NCI-H128 (cell line): ENCODE measurements at regions not wholly inside any gene's neighbourhood (a gene's known extent, or its start where the extent isn't known, plus 50 kb on each side); places are given as distances from the start of the nearest gene placed in this dataset.

ENCODE experiments used
- DNase-seq: peaks from one replicate; lab custom pipeline; 2025; ENCODE audit not compliant: unreplicated experiment; lab: John Stamatoyannopoulos, UW

DNA sequence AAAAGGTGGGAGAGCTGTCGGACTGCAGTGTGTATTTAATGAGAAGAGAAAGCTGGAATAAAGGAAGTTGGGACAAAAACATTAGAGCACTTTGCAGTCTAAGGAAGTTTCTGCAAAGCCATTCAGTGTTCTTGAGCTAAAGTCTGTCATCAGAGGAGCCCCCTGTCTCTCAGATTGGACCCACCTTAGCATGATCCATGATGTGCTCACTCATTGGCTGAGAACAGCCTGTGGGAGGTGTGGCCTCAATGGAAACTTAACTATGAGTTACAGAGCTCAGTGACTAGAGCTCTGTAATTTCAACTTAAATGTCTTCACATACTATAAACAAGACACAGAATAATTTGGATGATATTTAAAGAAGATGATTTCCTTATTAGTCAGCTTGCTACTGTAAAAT is 437.0 kb downstream of the BTBD3 start:
- DNase-seq, result no peak

DNA sequence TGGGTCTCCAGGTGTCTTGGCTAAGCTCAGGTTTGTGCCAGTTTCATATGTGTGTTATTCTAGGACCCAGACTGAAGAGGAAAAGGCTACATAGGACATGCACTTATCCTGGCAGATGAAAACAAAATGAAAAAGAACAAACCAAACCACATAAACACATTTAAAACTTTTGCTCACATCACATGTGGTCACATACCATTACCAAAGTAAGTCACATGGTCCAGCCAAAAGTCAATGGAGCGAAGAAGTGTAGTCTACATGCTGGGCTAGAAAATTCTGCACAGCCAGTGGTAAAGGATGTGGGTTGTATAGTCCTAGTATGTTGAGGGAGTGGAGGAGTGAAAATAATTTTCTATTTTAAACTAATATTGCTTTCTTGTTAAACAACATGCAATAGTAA is 437.5 kb downstream of the BTBD3 start:
- no peak for DNase-seq

DNA sequence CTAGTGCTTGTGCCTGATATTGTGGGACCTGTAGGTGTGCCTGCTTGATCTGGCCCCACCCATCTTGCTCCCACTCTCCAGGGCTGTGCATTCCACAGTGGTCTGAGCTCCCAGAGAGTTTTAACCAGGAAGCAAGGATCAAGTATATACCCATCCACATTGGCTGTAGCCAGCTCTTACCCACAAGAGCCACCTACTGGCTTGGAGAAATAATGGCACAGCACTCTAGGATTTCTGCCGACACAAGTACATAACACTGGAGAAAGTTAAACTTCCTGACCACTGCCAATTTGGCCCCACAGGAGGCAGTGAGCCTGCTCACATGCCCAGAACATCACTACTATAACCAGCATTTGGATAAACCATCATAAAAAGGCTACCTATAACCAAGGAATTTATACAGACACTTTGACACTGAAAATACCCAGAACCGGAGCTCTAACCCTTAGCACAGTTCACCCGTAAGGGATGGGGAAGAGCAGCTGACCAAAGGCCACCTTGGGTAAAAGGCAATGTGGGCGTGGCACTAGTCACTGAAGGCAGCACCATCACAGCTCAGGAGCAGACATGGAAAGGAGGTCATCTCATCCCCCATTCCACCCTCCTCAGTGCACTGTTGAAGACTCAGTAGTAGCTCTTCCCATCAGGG is 440.4 kb downstream of the BTBD3 start:
- no peak for DNase-seq

DNA sequence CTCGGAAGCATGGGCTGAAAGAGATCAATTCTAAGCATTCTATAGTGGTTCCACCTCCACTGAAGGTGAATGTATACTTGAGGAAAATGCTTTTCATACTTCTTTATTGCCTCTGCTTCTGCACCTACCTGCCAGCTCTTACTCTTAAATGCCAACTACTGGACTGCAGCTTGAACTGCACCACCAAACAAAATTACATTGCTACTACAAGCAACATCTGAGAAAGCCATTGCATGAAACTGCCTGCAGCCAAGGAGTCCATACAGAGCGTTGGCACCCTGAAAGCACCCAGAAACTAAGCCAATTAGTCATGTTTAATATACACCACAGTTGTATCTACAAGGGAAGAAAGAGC is 440.9 kb downstream of the BTBD3 start:
- no peak for DNase-seq

DNA sequence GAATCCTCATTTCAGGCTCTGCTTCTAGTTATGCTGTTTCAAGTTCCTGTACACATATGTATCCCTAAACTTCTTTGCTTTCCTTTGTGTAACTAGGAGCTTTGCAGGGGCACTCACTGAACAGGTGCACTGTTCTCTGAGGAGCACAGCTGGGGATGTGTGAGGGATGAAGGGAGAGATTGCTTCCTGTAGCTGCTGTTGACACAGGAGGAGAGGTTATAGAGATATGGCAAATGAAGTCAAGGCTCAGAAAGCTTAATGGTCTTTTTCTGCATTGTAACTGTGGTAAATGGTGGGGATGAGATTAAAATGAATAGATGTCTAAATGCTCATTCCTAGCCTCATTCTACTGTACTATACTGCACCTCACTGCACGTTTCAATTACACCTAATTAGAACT is 454.3 kb downstream of the BTBD3 start:
- peak; percentile 26 for DNase-seq

DNA sequence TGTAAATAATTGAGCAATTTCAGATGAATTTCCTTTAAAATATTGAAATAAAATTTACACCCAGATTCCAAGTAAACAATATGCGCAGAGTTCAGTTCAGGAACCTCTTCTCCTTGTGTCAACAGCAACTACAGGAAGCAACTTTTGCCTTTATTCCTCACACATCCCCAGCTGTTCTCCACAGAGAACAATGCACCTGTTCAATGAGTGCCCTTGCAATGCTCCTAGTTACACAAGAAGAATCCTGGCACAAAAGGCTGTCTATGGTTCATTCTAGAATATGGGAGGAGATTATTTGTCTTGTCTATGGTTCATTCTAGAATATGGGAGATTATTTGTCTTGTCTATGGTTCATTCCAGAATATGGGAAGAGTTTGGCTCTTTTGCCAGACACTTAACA is 454.9 kb downstream of the BTBD3 start:
- no peak for DNase-seq

DNA sequence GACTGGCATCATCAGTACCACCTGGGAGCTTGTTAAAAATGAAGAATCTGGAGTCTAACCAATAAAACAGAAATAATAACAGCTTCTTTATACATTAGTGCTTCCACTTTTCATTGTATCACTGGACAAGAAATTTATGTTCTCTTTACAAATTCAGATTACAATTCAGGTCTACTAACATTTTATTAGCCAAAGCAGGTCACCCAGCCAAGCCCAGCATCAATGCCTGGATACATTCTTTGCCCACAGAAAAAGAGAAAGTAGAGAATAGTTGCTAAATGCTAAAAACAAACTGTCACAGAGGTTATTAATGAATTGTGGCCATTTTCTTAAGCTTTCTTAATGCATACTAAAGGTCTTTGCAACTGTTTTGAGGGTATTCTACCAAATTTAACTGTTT is 458.3 kb downstream of the BTBD3 start:
- no peak for DNase-seq

DNA sequence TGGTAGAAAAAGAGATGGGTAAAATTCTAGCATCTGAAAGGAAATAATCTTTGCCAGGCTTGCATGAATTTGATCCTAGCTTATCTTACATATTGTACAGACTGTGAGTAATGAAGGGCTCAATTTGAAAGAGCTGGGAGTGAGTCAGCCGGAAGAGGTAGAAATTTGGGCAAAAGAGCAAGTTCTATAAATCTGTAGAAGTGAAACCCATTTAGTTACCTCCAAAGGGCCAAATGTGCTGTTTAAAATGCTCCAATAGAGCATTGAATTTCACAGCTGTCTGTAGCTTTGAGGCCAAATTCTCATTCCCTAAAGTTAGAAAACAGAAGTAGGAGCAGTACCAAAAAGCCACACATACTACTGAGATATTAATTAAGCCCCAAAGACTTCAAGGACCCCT is 466.1 kb downstream of the BTBD3 start:
- DNase-seq, result no peak

DNA sequence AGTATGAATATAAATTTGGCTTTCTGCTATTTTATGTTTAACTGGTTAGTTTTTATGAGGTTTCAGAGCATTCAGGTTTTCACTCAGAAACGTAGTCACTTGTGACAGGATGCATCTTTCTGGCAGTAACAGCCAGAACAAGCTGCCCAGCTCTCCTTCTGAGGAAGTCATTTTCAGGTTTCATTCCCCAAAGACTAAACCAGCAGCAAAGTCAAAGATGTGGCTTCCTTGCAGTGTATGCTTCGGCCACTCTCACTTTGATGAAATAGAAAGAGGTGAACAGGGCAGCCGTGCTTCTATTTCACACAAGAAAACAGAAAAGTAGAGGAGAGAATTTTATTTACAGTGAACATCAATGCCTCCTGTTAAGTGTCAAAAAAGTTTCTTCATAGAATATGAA is 469.1 kb downstream of the BTBD3 start:
- DNase-seq, result no peak

DNA sequence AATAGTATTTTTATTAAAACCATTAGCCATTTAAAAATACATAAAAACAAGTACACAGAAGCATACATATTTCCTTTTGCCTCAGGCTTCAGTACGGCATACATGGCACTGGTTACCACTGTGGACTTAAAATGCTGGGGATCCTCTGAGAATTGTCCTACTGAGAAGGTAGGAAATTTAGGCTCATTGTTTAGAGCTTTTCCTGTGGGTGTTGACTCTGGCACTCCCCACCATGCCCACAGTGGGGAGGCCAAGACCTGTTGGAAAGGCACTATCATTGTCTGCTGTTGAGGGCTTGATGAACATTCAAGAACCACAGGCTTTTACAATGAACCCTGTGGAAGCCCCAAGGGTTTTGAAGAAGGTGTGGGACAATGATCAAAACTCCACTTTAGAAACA is 473.4 kb downstream of the BTBD3 start:
- no peak for DNase-seq

DNA sequence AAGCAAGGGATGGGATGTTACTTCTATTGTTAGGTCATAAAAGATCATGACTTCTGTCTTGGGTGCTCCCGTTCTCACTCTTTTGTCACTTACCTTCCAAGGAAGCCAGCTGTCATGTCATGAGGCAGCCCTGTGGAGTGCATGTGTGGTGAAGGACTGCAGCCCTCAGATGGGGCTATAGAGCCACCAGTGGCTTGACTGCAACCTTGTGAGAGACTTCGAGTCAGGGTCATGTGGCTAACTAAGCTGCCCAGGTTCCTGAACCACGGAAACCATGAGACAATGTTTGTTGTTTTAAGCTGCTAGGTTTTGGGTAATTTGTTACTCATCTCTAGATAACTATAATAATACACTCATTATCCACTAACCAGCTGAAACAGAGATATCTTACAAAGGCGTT is 477.1 kb downstream of the BTBD3 start:
- no peak for DNase-seq

DNA sequence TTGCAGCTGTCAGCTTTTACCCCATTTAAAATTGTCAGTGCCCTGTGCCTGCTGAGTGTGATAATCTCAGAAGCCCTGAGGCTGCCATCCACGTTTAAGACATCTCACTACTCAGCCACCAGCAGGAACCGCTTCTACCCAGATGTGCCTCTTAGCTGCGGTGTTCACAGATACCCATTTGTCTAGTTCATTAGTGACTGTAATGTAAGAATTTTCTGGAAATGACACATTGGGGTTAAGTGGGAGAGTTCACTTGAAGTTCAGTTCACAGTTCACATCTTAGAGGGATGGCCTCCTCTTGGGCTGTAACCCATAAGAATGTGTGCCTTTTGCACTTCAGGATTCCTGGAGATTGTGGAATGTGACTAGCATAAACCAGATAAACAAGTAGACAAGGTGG is 477.7 kb downstream of the BTBD3 start:
- no peak for DNase-seq

DNA sequence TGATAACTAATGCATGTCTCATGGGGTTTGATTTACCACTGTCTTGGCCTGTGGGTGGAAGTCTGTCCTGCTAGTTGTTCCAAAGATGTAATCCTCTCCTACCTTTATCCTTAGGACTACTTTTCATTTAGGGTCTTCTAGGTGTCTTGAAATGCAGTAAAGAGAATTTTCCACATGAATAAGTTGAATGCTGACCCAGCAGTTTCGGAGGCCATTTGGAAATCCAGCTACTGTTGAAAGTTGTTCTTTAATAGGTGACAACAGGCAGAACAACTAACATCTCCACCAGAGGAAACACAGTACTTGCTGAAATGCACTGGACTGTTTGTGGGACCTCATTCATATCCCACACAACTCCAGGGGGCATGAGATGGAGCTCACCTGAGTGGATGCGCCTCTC is 478.1 kb downstream of the BTBD3 start:
- no peak for DNase-seq

DNA sequence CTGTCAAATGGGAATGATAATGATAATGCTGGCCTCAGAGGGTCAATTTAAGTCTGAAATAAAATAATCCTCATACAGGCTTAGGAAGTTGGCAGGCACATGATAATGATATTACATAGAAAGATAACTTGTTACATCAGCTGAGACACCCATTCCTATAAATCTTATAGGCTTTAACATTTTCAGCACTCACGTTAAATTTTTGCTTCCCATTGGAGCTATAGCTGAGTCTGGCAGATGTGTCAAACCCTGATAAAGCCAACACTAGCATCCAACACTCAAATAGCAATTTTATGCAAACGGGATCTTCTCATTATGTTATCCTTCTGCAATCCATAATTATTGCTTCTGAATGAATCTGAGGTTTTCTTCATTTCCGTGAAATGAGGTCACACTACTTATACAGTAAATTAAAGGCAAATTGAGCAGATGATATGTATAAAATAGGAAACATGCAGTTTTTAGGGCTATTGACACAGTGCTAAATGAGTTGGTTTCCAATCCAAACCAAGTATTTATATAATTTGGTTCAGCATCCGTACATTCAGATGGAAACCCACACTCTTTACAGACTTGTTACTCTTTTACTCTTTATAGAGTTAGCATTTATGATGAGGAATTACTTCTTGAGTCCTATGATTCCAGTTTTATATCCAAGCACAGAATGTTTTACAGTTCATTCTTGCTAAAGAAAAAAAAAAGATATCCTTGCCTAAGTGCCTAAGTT is 481.6 kb downstream of the BTBD3 start:
- no peak for DNase-seq

DNA sequence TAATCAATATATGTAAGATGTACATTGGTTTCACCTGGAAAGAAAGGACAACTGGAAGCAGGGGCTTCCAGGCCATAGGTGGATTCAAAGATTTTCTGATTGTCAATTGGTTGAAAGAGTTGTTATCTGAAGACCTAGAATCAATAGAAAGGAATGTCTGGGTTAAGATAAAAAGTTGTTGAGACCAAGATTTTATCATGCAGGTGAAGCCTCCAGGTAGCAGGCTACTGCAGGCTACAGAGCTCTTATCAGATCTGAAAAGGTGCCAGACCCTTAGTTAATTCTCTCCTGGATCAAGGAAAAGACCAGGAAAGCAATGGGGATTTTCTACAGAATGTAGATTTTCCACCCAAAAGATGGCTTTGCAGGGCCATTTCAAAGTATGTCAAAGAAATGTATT is 487.2 kb downstream of the BTBD3 start:
- no peak for DNase-seq

DNA sequence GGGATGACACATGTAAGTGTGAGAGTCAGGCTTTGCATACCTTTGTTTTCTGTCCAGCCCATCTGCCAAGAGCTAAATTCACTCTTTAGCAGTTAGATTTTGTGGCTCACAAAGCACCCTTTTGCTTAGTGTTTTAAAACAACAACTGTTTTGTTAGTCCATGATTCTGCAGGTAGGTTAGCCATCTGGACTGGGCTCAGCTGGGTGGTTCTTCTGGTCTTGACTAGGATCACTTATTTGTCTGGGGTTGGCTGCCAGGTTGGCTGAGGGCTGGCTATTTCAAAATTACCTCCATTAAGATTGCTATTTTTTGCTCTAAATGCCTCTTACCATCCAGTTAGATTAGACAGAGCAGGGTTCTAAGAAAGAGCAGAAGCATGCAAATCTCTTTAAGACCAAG is 489.3 kb downstream of the BTBD3 start:
- no peak for DNase-seq

DNA sequence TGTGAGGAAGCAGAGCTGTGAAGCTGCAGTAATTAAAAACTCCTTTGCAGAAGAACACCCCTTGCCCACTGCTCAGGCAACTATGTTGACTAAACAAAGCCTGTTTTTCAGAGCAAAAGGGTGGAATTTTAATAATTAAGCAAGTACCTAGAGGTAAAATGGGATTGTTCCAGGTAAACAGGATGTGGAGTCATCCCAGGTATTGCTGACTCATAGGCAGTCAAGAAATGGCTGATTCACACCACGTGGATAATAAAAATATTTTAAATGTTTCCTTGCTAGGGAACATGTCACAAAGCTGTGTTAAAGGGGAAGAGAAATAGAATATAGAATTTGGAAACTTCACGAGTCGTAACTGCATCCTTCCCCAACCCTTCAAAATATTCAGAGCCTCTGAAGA is 491.8 kb downstream of the BTBD3 start:
- no peak for DNase-seq

DNA sequence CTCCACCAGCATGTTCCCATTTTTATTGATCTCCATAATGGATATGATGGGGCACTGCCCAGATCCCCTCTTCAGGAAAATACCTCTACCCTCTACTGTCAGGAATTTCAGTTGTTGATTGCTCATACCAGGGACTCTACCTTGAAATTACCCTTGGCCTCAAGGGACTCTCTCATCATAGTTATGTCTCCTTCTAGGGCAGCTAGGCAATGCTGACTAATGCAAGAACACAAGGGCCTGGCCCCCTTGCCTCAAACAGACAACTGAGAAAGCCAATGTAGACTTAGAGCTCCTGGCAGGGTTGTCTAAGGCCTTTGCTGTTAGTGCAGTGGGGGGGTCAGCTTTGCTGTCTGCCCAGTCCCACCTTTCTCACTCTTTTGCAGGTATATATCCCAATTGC is 493.1 kb downstream of the BTBD3 start:
- DNase-seq, result no peak

DNA sequence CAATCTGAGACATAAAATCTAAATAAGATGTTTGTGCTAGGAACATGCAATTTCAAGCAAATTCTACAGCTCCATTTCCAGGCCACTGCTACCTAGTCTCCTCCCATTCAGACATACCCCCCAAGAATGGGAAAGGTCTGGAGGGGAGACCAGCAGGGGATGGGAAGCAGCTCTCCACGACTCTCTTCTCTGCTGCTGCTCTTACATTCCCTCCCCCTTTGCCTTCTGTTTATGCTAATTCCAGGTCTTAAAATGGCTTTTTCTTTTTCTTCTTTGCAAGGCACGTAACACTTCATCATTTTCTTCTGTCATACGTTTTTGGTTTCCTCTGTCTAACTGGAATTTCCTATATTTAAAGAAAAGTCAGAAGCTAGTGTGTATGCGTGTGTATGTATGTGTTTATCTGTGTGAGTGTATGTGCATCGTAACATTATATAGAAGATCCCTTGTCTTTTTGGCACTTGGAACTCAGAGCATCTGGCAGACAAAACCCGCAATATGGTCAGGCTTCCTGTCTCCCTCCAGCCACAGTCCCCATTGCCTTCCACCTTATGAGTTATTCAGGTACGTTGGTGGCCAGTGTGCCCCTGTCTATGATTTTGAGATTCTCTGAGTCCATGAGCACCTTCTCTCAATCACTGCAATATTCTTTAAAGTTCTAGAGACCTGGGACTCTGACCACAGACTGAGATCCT is 493.7 kb downstream of the BTBD3 start:
- DNase-seq, result no peak

DNA sequence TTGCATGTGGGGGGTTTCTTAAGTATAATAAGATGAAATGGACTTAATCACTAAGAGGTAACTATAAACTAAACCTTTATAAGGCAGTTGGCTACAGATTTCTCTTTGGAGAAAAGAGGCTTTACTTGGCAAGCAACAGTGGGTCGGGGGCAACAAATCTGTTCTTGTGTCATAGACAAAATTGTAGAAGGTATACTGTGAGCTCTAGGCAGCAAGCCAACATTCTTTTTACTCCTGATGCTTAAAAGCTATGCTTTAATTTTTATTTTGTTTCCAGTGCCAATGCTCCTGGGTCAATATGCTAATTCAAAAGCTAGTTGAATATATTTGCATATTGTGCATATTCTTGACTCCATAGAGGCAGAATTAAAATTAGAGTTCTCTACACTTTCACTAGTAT is 495.4 kb downstream of the BTBD3 start:
- no peak for DNase-seq

DNA sequence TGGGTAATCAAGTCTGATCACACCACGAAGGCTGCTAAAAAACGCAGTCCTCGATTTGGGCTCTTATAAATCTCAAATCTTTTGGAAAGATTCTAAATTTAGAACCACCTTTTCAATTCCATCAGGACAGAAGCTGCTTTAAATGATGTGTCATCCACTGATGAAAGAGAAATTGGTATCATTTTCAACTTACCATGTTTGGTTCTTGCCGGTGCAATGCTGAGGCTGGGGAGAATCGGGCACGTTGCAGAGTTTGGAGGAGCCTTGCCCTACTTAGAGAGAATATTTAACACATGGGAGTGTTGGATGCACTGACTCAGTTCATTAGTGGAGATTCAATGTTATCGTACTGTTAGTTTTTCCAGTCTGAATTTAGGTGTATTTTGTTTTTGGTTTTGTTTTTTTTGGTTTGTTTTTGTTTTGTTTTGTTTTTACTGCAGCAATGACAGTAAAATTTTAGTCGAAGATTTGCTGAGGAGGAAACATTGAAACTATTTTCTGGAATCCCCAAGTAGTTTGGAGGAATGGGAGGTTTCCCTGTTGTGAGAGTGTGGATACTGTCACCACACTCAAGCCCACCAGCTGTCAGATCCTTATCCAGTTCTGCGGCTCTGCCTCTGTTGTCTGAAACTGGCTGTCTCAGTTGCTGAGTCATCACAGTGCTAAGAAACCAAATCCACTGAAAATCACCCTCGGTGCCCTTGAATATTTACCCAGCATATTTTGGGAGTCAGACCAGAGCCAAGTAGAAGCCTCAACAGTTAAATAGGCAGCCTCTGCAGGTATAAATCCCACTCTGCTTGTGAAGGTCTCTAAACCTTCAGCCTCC is 497.0 kb downstream of the BTBD3 start:
- DNase-seq, result no peak

DNA sequence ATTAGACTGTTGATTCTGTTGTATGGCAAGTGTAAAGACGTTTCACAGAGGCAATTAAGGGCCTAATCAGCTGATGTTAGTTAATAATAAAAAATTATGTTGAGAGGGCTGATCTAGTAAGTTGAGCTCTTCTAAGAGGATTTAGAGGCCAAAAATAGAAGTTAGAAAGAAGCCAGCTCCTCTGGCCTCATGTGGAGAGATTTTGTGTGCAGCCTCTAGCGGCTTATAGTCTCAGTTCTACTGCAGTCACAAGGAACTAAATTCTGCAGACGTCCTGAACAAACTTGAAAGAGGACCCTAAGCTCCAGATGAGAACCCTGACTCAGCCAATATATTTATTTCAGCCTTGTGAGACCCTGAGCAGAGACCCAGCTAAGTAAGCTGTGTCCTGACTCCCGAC is 498.6 kb downstream of the BTBD3 start:
- no peak for DNase-seq
